ENCODE measurements at regions not wholly inside any gene's neighbourhood (a gene's known extent, or its start where the extent isn't known, plus 50 kb on each side); places are given as distances from the start of the nearest gene placed in this dataset.

DNA sequence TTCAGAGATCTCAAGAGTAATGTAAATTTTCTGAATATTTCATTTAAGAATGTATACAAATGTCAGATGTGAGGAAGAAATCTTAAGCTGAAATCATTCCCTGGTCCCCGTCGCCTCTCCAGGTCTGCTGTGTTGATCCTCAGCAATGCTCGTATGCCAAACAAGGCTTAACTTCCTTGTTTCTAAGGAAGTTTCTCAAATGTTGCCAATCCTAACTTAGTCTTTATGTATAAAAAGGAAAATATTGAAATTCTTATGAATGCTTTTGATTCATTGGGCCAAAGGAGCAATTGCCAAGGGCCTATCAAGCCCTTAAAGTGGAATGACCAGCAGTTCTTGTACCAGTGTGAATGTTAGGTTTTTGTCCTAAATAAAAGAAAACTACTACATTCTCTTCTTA is 507.7 kb upstream of the SEMA6D start:
- no peak overlapping the region for H3K4me3 ChIP-seq
- no peaks in the 10 kb centered on the region for H3K4me1 ChIP-seq (ENCODE audit: control insufficient read depth, insufficient read depth, low read length)
- DNase-seq (ENCODE audit: low read depth, low spot score) = no peak
- no peak overlapping the region for H3K27ac ChIP-seq (ENCODE audit: control insufficient read depth, insufficient read depth)
- in situ Hi-C loops (cut with MboI) (no loop called here), intact Hi-C loops (cut with micrococcal nuclease; ENCODE audit: unreplicated experiment) (no loop called here)
- H3K4me2 ChIP-seq (ENCODE audit: control insufficient read depth, insufficient read depth) = no peak overlapping the region
- TF ChIP-seq ZZZ3 (IDR thresholded peaks at IDR 0.05; ENCODE audit: control insufficient read depth, insufficient read length, low read depth) (no peak), SUZ12 (IDR thresholded peaks at IDR 0.05; ENCODE audit: unreplicated experiment) (no peak), SMAD5 (IDR thresholded peaks at IDR 0.05; ENCODE audit: low read depth) (no peak)
- TF ChIP-seq, protein P1, sequence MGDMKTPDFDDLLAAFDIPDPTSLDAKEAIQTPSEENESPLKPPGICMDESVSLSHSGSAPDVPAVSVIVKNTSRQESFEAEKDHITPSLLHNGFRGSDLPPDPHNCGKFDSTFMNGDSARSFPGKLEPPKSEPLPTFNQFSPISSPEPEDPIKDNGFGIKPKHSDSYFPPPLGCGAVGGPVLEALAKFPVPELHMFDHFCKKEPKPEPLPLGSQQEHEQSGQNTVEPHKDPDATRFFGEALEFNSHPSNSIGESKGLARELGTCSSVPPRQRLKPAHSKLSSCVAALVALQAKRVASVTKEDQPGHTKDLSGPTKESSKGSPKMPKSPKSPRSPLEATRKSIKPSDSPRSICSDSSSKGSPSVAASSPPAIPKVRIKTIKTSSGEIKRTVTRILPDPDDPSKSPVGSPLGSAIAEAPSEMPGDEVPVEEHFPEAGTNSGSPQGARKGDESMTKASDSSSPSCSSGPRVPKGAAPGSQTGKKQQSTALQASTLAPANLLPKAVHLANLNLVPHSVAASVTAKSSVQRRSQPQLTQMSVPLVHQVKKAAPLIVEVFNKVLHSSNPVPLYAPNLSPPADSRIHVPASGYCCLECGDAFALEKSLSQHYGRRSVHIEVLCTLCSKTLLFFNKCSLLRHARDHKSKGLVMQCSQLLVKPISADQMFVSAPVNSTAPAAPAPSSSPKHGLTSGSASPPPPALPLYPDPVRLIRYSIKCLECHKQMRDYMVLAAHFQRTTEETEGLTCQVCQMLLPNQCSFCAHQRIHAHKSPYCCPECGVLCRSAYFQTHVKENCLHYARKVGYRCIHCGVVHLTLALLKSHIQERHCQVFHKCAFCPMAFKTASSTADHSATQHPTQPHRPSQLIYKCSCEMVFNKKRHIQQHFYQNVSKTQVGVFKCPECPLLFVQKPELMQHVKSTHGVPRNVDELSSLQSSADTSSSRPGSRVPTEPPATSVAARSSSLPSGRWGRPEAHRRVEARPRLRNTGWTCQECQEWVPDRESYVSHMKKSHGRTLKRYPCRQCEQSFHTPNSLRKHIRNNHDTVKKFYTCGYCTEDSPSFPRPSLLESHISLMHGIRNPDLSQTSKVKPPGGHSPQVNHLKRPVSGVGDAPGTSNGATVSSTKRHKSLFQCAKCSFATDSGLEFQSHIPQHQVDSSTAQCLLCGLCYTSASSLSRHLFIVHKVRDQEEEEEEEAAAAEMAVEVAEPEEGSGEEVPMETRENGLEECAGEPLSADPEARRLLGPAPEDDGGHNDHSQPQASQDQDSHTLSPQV (IDR thresholded peaks at IDR 0.05) = no peak
- H2AFZ ChIP-seq (ENCODE audit: control insufficient read depth, low read depth, low read length) = no peak overlapping the region
- ChIA-PET RAD21 (ENCODE audit: unreplicated experiment) (no interaction called here), CTCF (interaction anchor here (1.3 kb wide), 1 partner anchor 14 kb away, joined by 4 read pairs; no protein-coding TSS in a partner anchor), SMC1A (ENCODE audit: uncharacterized antibody, unreplicated experiment) (no interaction called here), POLR2A (no interaction called here)
- H3K27me3 ChIP-seq (replicated peaks in 1 of 2; ENCODE audit: control insufficient read depth in 2 of 2, insufficient read depth in 2 of 2, low read length in 1 of 2) = no peaks in the 10 kb centered on the region
- H3K9ac ChIP-seq (ENCODE audit: control insufficient read depth, insufficient read depth, low read length) = no peak overlapping the region
- no peaks in the 10 kb centered on the region for H3K36me3 ChIP-seq (ENCODE audit: control insufficient read depth in 2 of 2, insufficient read depth in 2 of 2, low read length in 1 of 2)
- no peak for FAIRE-seq
- no peaks in the 10 kb centered on the region for H3K79me2 ChIP-seq (ENCODE audit: control insufficient read depth, insufficient read depth, low read length)
- no peaks in the 10 kb centered on the region for H4K20me1 ChIP-seq (ENCODE audit: control insufficient read depth, insufficient read depth)
- no TSS peak for BruUV-seq (replicated peaks)
- 63% methylated on average over 3 of the region's 3 CpGs for WGBS (ENCODE audit: insufficient coverage, insufficient replicate concordance, low lambda C conversion rate, missing lambda C conversion rate)
- ATAC-seq = no peak
- H3K9me3 ChIP-seq (replicated peaks; ENCODE audit: control insufficient read depth, insufficient read depth, low read length) = no peaks in the 10 kb centered on the region

Data from GM12878 (cell line).